Stimulated activated CD4-positive, alpha-beta T cell treated with anti-CD3 and anti-CD28 coated beads, Interleukin-4, amount 100 ng/mL, for 24 hours (primary cell): ENCODE measurements at regions not wholly inside any gene's neighbourhood (a gene's known extent, or its start where the extent isn't known, plus 50 kb on each side); places are given as distances from the start of the nearest gene placed in this dataset.

Experiments
- DNase-seq: peaks from one replicate; pipeline ENCODE4 v3.0.0-alpha.2; 2020

DNA sequence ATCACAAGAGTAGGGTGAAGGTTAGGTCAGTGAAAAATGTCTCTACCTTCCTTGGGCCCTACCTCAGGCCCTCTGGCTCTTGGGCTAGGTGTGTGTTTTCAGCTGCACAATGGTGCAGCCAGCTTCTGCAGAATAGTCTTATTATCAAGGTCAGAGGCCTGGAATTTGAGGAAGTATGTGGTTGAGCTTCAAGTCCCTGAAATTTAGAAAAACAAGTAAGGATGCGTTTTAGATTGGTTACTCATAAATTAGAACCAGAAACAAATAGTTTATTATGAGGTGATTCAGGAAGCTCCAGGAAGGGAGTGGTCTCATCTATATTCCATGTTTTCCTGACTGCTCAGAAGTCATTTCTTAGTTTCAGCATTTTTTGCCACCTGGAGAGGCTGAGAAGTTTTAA lies 204.2 kb upstream of the CELF4 start:
- DNase-seq = no peak

- DNase-seq = no peak
These were observed 199.1 kb upstream of the CELF4 start for GRCh38 chr18:37764541-37765288.

- no peak for DNase-seq
These were observed 196.6 kb upstream of the CELF4 start for GRCh38 chr18:37762076-37762621.

DNA sequence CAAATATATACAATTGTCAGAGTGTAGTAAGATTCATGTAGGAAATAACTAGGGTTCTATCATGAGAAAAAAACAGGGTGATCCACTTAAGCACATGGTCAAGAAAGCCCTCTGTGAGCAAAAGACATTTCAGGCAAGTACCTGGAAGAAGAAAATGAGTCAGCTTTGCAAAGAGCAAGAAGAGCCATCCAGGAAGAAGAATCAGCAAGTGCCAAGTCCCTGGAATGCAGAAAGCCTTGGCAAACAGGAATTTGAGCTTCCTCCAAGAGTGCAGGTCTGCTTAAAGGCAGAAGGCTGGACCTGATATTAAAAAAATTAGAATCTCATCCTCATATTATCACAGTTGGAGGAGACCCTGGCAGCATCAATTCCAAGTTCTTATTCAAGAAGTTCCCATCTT lies 188.5 kb upstream of the CELF4 start:
- DNase-seq = no peak

DNA sequence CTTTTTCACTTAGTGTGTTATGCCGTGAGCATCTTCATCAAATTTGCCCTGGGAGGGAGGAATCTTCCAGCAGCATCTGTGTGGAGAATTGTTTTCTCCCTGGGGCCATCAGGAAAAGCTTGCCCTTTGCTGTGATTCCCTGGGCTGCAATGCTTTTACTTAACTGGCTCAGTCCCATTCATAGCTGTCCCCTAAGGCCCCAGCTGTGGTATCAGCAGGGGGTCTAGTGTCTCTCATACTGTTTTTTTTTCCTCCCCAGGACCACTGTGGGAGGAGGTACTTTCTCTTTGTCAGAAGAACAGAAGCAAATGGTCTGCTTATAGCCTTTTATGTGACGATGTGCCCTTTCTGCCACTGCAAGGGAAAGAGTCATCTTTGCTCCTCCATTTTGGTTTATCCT lies 176.8 kb upstream of the CELF4 start:
- DNase-seq = no peak

- no peak for DNase-seq
These were observed 175.5 kb upstream of the CELF4 start for GRCh38 chr18:37741032-37741623.

- DNase-seq = no peak
These were observed 168.8 kb upstream of the CELF4 start for GRCh38 chr18:37734406-37734805.

DNA sequence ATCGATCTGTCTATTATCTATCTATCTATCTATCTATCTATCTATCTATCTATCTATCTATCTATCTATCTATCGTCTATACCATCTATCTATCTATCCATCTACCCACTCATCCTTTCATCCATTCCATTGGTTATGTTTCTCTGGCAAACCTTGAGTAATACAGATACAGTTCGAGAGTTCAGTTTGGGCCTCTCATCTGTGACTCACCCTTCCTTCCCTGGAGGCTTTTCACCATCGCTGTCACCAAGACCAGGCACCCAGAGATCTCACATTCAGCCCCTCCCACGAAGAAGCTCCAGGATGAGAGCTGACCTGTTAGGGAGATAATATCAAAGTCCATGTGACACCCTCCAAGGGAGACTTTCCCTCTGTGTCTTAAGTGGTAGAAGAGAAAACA lies 164.1 kb upstream of the CELF4 start:
- no peak for DNase-seq

DNA sequence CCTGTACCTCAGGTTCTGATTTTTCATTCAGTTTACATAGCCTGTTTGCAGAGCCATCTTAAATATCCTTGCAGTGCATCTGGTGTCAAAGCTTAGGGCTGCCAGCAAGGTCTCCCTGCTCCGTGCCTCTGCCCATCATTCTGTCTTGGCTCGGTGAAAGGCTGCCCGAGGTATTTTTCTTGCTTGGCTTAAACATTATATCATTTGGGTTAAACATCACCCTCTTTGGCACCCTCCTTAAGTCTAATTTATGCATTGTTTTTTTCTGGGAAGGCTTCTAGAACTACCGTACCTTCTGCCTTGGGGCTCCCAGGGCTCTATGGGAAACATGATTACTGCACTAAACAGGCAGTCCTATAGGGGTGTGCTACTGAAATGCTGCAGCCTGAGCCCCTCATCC lies 158.6 kb upstream of the CELF4 start:
- DNase-seq = no peak

- DNase-seq = no peak
These were observed 156.2 kb upstream of the CELF4 start for GRCh38 chr18:37721544-37722522.

GRCh38 chr18:37720663-37721062 lies 155.1 kb upstream of the CELF4 start:
- no peak for DNase-seq

GRCh38 chr18:37717656-37718055 lies 152.1 kb upstream of the CELF4 start:
- DNase-seq = no peak

DNA sequence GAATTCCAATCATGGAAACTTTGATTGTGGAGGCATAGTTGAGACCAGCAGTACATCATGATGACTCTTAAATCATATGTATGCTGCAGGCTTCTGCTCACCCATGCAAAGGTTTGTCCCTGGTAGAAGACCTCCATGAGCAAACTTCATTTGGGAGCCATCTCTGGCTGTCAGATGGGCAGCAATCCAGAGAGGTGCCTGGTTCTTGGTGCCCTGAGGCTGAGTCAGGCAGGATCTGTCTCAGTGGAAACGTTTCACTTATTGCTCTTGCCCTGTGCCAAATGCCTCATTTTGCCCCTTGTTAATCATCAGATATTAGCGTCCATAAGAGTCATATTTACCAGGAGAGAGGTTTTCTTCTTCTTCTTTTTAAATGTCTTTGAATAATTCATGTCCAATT lies 151.5 kb upstream of the CELF4 start:
- DNase-seq = no peak

- no peak for DNase-seq
These were observed 150.6 kb upstream of the CELF4 start for GRCh38 chr18:37716106-37716735.

DNA sequence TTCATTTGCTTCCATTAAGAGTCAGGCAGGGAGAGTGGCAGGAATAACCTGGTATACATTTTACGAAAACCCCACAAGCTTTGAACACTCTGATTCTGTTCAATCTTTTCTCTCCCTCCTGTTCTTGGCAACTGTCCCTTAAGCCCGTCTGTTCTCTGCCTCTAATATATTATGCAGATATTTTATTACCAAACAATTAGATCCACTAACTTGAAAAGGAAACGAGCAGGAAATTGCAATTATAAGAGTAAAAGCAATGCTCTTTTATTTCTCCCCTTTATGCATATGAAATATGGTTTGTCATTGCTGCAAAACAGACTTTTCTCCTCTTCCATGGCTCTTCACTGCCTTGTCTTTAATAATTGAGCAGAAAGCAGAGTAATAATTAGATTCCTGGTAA lies 149.1 kb upstream of the CELF4 start:
- no peak for DNase-seq

DNA sequence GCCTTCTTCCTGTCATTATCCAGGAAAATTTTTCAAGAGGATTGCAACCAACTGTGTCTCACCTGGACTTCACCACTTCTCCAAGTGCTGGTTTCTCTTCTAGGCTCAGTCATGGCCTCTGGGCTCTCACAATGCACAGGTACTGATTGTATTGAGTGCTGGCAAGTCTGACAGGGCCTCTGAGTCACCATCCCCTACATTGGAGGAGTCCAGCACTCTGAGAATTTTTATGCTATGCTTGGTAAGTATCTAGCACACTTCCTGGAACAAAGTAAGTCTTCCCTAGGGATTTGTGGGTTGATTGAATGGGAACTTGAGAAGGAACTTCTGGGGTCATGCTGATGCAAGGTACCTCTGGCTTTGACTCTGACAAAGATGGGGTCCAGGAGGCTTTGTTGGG lies 147.2 kb upstream of the CELF4 start:
- DNase-seq = no peak

DNA sequence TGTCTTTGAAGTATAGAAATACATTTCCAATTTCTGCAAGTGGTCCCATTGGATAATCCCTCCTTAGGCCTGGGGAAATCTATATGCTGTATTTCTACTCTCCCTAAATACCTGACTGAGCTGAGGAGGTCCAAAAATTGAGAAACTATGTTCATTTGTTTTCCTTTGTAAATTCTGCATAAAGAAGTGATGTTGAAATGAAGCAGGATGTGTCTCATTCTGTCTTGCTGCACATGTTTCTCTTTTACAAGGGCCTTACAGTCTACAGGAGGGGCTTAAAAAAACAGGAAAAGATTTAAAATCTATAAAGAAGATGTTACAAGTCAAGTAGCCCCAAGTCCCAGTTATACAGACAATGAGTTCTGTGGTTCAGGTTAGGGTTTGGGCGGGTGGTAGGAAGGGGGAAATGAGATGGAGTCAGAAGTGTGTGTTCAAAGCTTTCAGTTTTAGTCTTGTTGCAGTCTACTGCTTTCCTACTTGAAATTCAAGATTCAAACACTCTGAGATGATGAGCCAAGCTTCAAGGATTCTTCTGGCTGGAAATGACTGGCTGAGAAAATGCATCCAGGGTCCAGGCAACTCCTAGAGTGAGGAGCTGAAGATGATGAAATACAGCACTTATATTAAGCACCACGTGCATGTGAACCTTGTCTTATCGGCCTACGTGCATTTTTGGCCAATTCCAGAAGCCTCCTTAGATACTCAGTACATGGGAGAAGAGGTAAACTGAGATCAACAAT lies 146.3 kb upstream of the CELF4 start:
- DNase-seq = no peak

- no peak for DNase-seq
These were observed 145.1 kb upstream of the CELF4 start for GRCh38 chr18:37710726-37711125.

GRCh38 chr18:37709740-37710139 lies 144.1 kb upstream of the CELF4 start:
- DNase-seq = no peak

DNA sequence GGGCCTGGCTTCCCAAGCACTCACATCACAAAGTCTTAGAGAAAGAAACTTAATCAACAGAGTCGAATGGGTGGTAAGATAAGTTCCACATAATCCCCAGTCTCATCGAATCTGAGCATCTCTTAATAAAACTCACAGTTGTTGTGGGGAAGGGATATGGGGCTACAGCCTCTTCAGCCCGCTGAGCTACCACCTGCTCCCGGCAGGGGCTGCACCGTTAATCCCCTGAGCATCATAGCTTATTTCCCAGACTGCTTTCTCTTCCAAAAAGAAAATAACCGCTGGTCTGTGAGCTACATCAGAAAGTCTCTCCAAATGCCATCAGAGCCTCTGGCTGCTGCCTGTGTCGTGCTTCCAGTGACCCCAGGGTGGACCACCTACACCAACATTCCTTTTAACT lies 139.4 kb upstream of the CELF4 start:
- DNase-seq = no peak

GRCh38 chr18:37702841-37703240 lies 137.2 kb upstream of the CELF4 start:
- no peak for DNase-seq

DNA sequence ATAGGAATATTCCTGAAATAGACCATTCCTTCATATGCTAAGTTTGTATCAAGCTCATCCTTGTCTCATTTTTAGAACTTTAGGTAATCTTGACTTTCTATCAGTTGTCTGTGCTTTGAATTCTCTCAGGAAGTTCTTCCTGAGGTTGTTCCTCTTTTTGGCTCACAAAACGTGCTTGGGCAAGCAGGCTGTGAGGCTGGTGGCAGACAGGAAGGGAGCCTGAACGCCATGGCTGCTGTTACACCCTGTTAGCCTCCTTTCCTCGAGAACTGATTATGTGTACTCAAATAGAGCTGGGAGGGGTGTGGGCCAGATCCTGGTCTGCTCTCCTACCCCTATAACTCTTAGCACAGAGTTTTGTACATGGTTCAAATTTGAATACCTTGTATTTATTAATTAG lies 136.4 kb upstream of the CELF4 start:
- no peak for DNase-seq
